Tibial nerve (tissue), 4 donors: ENCODE measurements at regions not wholly inside any gene's neighbourhood (a gene's known extent, or its start where the extent isn't known, plus 50 kb on each side); places are given as distances from the start of the nearest gene placed in this dataset.

Source experiments
- DNase-seq, 2 donors: peaks; one replicate each; pipeline ENCODE4 v3.0.0-alpha.2; 2019; ENCODE audit warnings: low spot score in 2 of 2
- H3K27ac ChIP-seq, 4 donors: fragments of 200-600 bp; sonication (generic) in 3 of 4; one replicate each; pipeline ENCODE4 v1.5.1; 2017 to 2019; ENCODE audit warnings: mild to moderate bottlenecking in 1 of 4
- H3K27me3 ChIP-seq, 2 donors: fragments of 200-600 bp; sonication (generic) in 1 of 2; one replicate each; pipeline versions ENCODE4 v1.5.1 to v1.6.0; 2017 to 2019
- H3K36me3 ChIP-seq, 3 donors: fragments of 200-600 bp; sonication (generic); one replicate each; pipeline ENCODE4 v1.5.1; 2018 to 2019
- H3K4me1 ChIP-seq, 4 donors: fragments of 200-600 bp; sonication (generic) in 3 of 4; one replicate each; pipeline ENCODE4 v1.5.1; 2017 to 2019
- H3K4me3 ChIP-seq, 4 donors: fragments of 200-600 bp; sonication (generic) in 3 of 4; one replicate each; pipeline ENCODE4 v1.5.1; 2017 to 2019; ENCODE audit warnings: mild to moderate bottlenecking in 1 of 4, moderate library complexity in 1 of 4
- H3K9me3 ChIP-seq, 4 donors: fragments of 200-600 bp; sonication (generic) in 3 of 4; one replicate each; pipeline ENCODE4 v1.5.1; 2017 to 2019
- EP300 ChIP-seq, 2 donors: sonication (generic); formaldehyde crosslinking; IDR thresholded peaks; one replicate each; pipeline ENCODE4 v1.6.1; 2017; ENCODE audit warnings: antibody characterized with exemption in 2 of 2, mild to moderate bottlenecking in 1 of 2
- POLR2A ChIP-seq, 2 donors: fragments of 450-650 bp; IDR thresholded peaks; one replicate each; pipeline ENCODE4 v1.6.1; 2017; ENCODE audit warnings: antibody characterized with exemption in 2 of 2, mild to moderate bottlenecking in 2 of 2, moderate library complexity in 2 of 2
- WGBS, 2 donors: methylation state at CpG; one replicate each; pipeline ENCODE4 v1.1.5; 2018; 5-methylcytosine and 5-hydroxymethylcytosine counted together
- TF ChIP-seq, protein P1 (sequence below), 5 experiments: fragments of 200-600 bp in 3 of 5; fragments of 450-650 bp in 2 of 5; sonication (generic) in 3 of 5; IDR thresholded peaks; one replicate each; pipeline ENCODE4 v1.5.1; 2016 to 2019; ENCODE audit warnings: antibody characterized with exemption in 5 of 5, mild to moderate bottlenecking in 3 of 5, moderate library complexity in 2 of 5

DNA sequence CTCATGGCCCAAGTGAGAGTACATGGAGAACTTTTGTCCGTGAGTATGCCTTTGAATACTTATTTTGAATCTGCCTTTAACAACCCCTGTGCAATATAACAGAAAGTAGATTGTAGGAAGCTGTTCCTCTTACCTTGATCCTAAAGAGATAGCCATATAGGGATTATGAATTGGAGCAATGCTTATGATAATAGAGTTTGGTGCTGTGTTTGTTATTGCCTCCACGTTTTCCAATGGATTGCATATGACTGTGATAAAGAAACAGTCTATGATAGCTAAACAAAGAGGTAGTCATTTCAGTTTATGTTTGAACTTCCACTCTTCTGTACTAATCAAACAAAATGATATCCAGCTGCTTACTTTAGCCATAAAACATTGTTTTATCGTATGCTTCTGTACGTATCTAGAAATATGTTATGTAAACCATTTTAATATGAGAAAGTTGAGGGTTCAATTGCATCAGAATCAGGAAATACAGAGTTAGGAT is 199.6 kb upstream of the RGMB start:
- TF ChIP-seq, protein P1, sequence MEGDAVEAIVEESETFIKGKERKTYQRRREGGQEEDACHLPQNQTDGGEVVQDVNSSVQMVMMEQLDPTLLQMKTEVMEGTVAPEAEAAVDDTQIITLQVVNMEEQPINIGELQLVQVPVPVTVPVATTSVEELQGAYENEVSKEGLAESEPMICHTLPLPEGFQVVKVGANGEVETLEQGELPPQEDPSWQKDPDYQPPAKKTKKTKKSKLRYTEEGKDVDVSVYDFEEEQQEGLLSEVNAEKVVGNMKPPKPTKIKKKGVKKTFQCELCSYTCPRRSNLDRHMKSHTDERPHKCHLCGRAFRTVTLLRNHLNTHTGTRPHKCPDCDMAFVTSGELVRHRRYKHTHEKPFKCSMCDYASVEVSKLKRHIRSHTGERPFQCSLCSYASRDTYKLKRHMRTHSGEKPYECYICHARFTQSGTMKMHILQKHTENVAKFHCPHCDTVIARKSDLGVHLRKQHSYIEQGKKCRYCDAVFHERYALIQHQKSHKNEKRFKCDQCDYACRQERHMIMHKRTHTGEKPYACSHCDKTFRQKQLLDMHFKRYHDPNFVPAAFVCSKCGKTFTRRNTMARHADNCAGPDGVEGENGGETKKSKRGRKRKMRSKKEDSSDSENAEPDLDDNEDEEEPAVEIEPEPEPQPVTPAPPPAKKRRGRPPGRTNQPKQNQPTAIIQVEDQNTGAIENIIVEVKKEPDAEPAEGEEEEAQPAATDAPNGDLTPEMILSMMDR (IDR thresholded peaks at IDR 0.05), result no peak
- TF ChIP-seq POLR2A (IDR thresholded peaks at IDR 0.05) (no peak), EP300 (IDR thresholded peaks at IDR 0.05) (no peak)
- no peaks in the 10 kb centered on the region for H3K36me3 ChIP-seq
- H3K9me3 ChIP-seq, result no peaks in the 10 kb centered on the region
- H3K27me3 ChIP-seq, result no peaks in the 10 kb centered on the region
- no peak overlapping the region for H3K27ac ChIP-seq
- 61 to 63% methylated on average over 4 of the region's 4 CpGs for WGBS, 2 donors
- DNase-seq, result no peak
- no peaks in the 10 kb centered on the region for H3K4me1 ChIP-seq
- H3K4me3 ChIP-seq, result no peak overlapping the region

DNA sequence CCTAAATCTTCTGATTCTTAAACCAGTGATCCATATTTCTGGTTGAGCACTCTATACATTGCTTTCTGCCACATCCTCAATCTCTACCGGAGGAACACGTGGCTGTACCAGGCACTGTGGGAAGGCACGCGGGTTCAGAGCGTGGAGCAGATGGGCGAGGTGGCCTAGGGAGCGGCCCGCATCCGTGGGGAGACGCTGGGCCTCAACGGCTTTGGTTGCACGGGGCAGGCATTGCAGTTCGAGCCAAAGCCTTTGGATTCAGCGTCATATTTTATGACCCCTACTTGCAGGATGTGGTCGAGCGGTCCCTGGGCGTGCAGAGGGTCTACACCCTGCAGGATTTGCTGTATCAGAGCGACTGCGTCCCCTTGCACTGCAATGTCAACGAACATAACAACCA is 197.2 kb upstream of the RGMB start:
- 90 to 91% methylated on average over 19 to 20 of the region's 20 CpGs for WGBS, 2 donors
- DNase-seq, result no peak
- TF ChIP-seq POLR2A (IDR thresholded peaks at IDR 0.05) (no peak), EP300 (IDR thresholded peaks at IDR 0.05) (no peak)
- TF ChIP-seq, protein P1 (IDR thresholded peaks at IDR 0.05), result no peak
- H3K36me3 ChIP-seq, result no peaks in the 10 kb centered on the region
- H3K27me3 ChIP-seq, result no peaks in the 10 kb centered on the region
- H3K9me3 ChIP-seq, result no peaks in the 10 kb centered on the region
- H3K27ac ChIP-seq, result no peak overlapping the region
- no peak overlapping the region for H3K4me3 ChIP-seq
- peaks cover 0 to 4% (median 0%) of the 10 kb centered on the region in 4 donors for H3K4me1 ChIP-seq

DNA sequence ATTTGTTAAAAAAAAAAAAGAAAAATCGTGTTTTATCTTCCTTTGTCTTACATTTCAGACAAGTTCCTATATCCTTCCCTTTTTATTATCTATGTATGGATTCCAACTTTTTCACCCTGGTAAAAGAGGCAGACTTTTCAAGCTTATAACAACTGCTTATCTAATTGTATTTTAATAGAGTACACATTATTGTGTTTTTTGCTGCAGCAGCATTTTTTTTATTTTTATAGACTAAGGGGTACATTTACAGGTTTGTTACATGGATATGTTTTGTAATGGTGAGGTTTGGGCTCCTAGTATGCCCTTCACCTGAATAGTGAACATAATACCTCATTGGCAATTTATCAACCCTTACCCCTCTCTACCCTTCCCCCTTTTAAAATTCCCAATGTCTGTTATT is 195.0 kb upstream of the RGMB start:
- H3K4me3 ChIP-seq, result no peak overlapping the region
- no peak overlapping the region for H3K27ac ChIP-seq
- no peaks in the 10 kb centered on the region for H3K9me3 ChIP-seq
- TF ChIP-seq EP300 (IDR thresholded peaks at IDR 0.05) (no peak), POLR2A (IDR thresholded peaks at IDR 0.05) (no peak)
- TF ChIP-seq, protein P1 (IDR thresholded peaks at IDR 0.05), result no peak
- 79 to 90% methylated on average over 1 of the region's 1 CpG for WGBS, 2 donors
- no peaks in the 10 kb centered on the region for H3K27me3 ChIP-seq
- no peak for DNase-seq
- no peaks in the 10 kb centered on the region for H3K36me3 ChIP-seq
- H3K4me1 ChIP-seq, result peaks cover 0 to 4% (median 0%) of the 10 kb centered on the region in 4 donors

DNA sequence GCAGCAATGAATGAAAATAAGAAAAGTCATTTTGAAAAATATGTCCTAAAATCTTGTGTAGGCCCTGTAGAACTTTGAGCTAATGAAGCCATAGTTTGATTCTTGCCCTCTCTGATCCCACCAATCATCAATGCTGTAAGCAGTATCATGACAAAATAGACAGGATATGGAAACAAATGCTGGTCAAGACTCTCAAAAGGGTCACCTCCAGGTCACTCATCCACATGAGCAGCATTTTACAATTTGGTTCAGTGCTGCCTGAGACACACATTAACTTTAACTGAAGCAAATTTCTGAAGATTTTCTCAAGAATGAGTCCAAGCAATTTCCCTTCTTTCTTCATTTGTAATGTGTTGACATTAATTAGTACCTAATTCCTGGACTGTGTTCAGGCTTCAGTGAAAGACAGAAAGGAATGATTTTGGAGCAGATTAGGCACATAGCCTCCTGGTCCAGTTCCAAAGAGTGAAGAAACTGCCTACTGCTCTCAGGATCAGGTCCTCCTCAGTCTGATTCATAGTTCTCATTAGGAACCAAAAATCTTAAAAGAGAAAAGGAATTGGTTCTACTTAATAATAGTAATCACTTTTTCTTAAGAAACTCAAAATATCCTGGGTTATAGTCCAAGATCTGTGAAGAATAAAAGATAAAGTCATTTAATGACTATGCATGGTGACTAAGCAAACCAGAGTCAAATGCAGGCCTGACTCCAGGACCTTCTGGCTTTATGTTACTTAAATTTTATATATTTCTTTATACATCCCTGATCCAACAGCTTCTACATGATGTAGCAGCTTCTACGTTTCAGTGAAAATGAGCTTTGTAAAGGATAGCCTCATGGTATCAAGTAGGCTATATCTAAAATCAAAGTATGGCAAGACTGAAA is 192.1 kb upstream of the RGMB start:
- DNase-seq, result no peak
- no peaks in the 10 kb centered on the region for H3K9me3 ChIP-seq
- no peak for TF ChIP-seq EP300 (IDR thresholded peaks at IDR 0.05)
- TF ChIP-seq POLR2A (IDR thresholded peaks at IDR 0.05), result no peak
- TF ChIP-seq, protein P1 (IDR thresholded peaks at IDR 0.05), result no peak
- H3K36me3 ChIP-seq, result no peaks in the 10 kb centered on the region
- no peak overlapping the region for H3K27ac ChIP-seq
- peaks cover 0 to 4% (median 0%) of the 10 kb centered on the region in 4 donors for H3K4me1 ChIP-seq
- WGBS, 2 donors, result 85 to 87% methylated on average over 1 of the region's 1 CpG
- H3K27me3 ChIP-seq, result no peaks in the 10 kb centered on the region
- no peak overlapping the region for H3K4me3 ChIP-seq

DNA sequence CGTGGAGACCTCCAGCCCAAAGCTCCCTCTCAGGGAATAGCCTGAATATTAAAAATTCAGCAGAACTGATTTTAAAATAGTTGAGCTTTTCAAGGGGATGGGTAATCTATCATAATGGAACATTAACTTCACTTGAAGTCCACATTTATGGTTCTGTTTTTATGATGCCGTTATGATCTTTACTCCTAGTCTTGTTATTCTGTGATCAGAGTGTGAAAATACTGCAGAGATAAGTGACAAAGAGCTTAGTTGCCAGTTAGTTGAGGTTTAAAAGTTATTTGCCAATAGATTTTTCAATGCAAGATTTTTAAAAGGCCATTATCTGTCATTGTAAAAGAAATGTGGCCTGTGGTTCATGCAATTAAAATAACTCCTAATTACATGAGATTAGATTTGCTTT is 189.9 kb upstream of the RGMB start:
- TF ChIP-seq EP300 (IDR thresholded peaks at IDR 0.05), result no peak
- TF ChIP-seq, protein P1 (IDR thresholded peaks at IDR 0.05), result no peak
- no peak for TF ChIP-seq POLR2A (IDR thresholded peaks at IDR 0.05)
- no peak for DNase-seq
- Histone ChIP-seq H3K27me3 (no peaks in the 10 kb centered on the region), H3K4me1 (peaks cover 0 to 4% (median 0%) of the 10 kb centered on the region in 4 donors), H3K36me3 (no peaks in the 10 kb centered on the region), H3K27ac (no peak overlapping the region), H3K4me3 (no peak overlapping the region), H3K9me3 (no peaks in the 10 kb centered on the region)
- 81 to 83% methylated on average over 2 of the region's 2 CpGs for WGBS, 2 donors
